ENCODE measurements at regions not wholly inside any gene's neighbourhood (a gene's known extent, or its start where the extent isn't known, plus 50 kb on each side); places are given as distances from the start of the nearest gene placed in this dataset.

- Histone ChIP-seq H3K4me3 (no peak overlapping the region), H3K9me3 (no peaks in the 10 kb centered on the region), H3K36me3 (no peaks in the 10 kb centered on the region), H3K27me3 (no peaks in the 10 kb centered on the region), H3K27ac (no peak overlapping the region), H3K4me1 (no peaks in the 10 kb centered on the region)
- TF ChIP-seq POLR2AphosphoS5 (IDR thresholded peaks at IDR 0.05), result no peak
- TF ChIP-seq, protein P1, sequence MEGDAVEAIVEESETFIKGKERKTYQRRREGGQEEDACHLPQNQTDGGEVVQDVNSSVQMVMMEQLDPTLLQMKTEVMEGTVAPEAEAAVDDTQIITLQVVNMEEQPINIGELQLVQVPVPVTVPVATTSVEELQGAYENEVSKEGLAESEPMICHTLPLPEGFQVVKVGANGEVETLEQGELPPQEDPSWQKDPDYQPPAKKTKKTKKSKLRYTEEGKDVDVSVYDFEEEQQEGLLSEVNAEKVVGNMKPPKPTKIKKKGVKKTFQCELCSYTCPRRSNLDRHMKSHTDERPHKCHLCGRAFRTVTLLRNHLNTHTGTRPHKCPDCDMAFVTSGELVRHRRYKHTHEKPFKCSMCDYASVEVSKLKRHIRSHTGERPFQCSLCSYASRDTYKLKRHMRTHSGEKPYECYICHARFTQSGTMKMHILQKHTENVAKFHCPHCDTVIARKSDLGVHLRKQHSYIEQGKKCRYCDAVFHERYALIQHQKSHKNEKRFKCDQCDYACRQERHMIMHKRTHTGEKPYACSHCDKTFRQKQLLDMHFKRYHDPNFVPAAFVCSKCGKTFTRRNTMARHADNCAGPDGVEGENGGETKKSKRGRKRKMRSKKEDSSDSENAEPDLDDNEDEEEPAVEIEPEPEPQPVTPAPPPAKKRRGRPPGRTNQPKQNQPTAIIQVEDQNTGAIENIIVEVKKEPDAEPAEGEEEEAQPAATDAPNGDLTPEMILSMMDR (IDR thresholded peaks at IDR 0.05), result no peak
- TF ChIP-seq EP300 (IDR thresholded peaks at IDR 0.05), result no peak
- no peak for TF ChIP-seq POLR2A (IDR thresholded peaks at IDR 0.05)
- no peak for DNase-seq (ENCODE audit: low spot score in 2 of 2)
- WGBS, result 60% methylated on average over 1 of the region's 1 CpG
Measured at GRCh38 chr5:89697581-89697980, 712.0 kb downstream of the CETN3 start.

DNA sequence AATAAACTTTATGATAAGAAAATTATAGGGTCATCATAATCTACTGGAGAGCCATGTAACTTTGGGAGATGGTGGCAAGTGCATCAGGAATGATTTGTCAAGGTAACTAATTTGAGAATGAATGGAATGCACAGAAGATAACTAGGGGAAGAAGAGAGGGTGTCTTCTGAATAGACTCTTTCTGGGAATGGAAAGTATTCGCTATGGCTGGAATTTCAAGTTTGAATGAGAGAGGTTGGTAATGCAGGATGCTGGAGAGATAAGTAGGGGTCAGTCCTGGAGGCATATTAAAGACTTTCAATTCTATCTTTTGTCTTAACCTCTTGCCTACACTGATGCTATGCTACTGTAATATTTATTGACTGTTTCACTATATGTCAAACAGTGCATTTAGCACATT lies 714.2 kb downstream of the CETN3 start:
- WGBS, result 93% methylated on average over 1 of the region's 1 CpG
- no peak overlapping the region for H3K4me3 ChIP-seq
- DNase-seq (ENCODE audit: low spot score in 2 of 2), result no peak
- H3K27ac ChIP-seq, result no peak overlapping the region
- H3K27me3 ChIP-seq, result no peaks in the 10 kb centered on the region
- no peaks in the 10 kb centered on the region for H3K36me3 ChIP-seq
- TF ChIP-seq EP300 (IDR thresholded peaks at IDR 0.05) (no peak), POLR2AphosphoS5 (IDR thresholded peaks at IDR 0.05) (no peak), POLR2A (IDR thresholded peaks at IDR 0.05) (no peak)
- TF ChIP-seq, protein P1 (IDR thresholded peaks at IDR 0.05), result no peak
- no peaks in the 10 kb centered on the region for H3K9me3 ChIP-seq
- H3K4me1 ChIP-seq, result no peaks in the 10 kb centered on the region

- Histone ChIP-seq H3K4me1 (no peaks in the 10 kb centered on the region), H3K9me3 (no peaks in the 10 kb centered on the region), H3K27me3 (no peaks in the 10 kb centered on the region), H3K27ac (no peak overlapping the region), H3K4me3 (no peak overlapping the region), H3K36me3 (no peaks in the 10 kb centered on the region)
- 46% methylated on average over 3 of the region's 3 CpGs for WGBS
- TF ChIP-seq POLR2AphosphoS5 (IDR thresholded peaks at IDR 0.05) (no peak), EP300 (IDR thresholded peaks at IDR 0.05) (no peak), POLR2A (IDR thresholded peaks at IDR 0.05) (no peak)
- TF ChIP-seq, protein P1 (IDR thresholded peaks at IDR 0.05), result no peak
- no peak for DNase-seq (ENCODE audit: low spot score in 2 of 2)
Measured at GRCh38 chr5:89694026-89694550, 715.5 kb downstream of the CETN3 start.

DNA sequence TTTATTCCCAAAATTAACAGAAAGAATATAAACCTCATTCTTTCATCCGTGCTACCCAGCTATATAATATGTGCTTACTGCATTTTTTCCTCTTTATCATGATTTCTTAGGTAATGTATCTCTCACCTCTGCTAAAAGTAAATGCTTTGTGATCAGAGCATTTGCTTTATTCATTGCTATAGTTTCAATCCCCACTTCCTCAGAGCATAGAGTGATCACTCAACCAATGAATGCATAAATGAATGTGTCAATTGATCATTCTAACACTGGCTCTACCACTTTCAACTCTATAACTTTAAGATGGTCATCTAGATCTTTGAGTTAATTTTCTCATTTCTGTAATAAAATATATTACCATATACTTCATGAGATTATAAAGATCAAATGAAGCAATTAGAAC lies 719.2 kb downstream of the CETN3 start:
- WGBS, result 83% methylated on average over 1 of the region's 1 CpG
- TF ChIP-seq POLR2AphosphoS5 (IDR thresholded peaks at IDR 0.05) (no peak), EP300 (IDR thresholded peaks at IDR 0.05) (no peak), POLR2A (IDR thresholded peaks at IDR 0.05) (no peak)
- TF ChIP-seq, protein P1 (IDR thresholded peaks at IDR 0.05), result no peak
- H3K9me3 ChIP-seq, result no peaks in the 10 kb centered on the region
- H3K36me3 ChIP-seq, result no peaks in the 10 kb centered on the region
- H3K4me3 ChIP-seq, result no peak overlapping the region
- DNase-seq (ENCODE audit: low spot score in 2 of 2), result no peak
- no peaks in the 10 kb centered on the region for H3K27me3 ChIP-seq
- H3K4me1 ChIP-seq, result no peaks in the 10 kb centered on the region
- no peak overlapping the region for H3K27ac ChIP-seq

GRCh38 chr5:89686081-89686765 lies 723.3 kb downstream of the CETN3 start:
- Histone ChIP-seq H3K9me3 (no peaks in the 10 kb centered on the region), H3K27me3 (no peaks in the 10 kb centered on the region), H3K27ac (no peak overlapping the region), H3K4me3 (no peak overlapping the region), H3K36me3 (no peaks in the 10 kb centered on the region), H3K4me1 (no peaks in the 10 kb centered on the region)
- DNase-seq (ENCODE audit: low spot score in 2 of 2), result no peak
- 33% methylated on average over 4 of the region's 4 CpGs for WGBS
- TF ChIP-seq EP300 (IDR thresholded peaks at IDR 0.05) (no peak), POLR2AphosphoS5 (IDR thresholded peaks at IDR 0.05) (no peak), POLR2A (IDR thresholded peaks at IDR 0.05) (no peak)
